ENCODE measurements at regions not wholly inside any gene's neighbourhood (a gene's known extent, or its start where the extent isn't known, plus 50 kb on each side); places are given as distances from the start of the nearest gene placed in this dataset.
"Not testable (repeated sequence)": the region's sequence is repeated elsewhere in the genome, so short reads cannot be mapped to it uniquely, and the experiment has no call there.

DNA sequence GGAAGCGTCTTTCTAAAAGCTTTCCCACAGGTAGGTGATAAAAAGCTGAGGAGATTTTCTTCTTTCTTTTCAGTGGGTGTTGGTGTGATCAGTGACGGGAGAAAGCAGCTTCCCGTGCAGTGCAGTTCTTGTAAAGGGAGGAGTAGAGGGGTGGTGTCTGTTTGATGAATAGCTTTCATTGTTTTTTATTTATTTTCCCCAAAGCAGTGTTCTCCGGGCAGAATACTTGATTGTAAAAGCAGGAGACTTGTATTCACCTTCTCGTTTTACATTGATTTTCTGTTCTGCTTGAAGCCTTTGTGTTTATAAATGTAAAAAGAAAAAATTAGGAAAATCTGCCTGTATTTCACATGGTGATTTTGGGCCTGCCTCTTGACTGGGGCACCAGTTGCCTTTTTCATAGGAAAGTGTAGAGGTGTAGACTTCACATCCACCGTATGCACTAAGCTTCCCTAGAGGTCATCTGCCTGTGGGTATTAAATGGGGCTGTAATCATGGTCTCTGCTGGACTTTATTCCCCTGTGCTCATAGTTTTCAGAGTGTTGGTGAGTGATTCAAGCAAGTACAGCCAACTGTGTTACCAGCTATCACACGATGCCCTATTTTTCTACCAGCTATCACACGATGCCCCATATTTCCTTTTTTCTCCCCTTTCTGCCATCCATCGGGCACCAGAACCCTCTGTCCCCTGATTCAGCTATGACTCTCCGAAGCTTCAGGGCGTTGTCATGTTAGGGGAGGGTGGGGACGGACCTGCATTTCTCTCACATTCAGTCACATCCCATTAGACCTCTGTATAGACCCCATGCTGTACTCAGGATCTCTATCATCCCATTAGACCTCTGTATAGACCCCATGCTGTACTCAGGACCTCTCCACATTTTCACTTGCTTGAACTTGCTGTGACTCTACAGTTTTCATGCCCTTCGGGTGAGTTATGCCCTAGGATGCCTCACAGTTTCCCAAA lies 526.5 kb downstream of the TRIML1 start:
- no peak for DNase-seq (ENCODE audit: low spot score)

- not testable (repeated sequence) for DNase-seq (ENCODE audit: low spot score)
These were observed 539.5 kb downstream of the TRIML1 start for GRCh38 chr4:188678691-188679090.

DNA sequence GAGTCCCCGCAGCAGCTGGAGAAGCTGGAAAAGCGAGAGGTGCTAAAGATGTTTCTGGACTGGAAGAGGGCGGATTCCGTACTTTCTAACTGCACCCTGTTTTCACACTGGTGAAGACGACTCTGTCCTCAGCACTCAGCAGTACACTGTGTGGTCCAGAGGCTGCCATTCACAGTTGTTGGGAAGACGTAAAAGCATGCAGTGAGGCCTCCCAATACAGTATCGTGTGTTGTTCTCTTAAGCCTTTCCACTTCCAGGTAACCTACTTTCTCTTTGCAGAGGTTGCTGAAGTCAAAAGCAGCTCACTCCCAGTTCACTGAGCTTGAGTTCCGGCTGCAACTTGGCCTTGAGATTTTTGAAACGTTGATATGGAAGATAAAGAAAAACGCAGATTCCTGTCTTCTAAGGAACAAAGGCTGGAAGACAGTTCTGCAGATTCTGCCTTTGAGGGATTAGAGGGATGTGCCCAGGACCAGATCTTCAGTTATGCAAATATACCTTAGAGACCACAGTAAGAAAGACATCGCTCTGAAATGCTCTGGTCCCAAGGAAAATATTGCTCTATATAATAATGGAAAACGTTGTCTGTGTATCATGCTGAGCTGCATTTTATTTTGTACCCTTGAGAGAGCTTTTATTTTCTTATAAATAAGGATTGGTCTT lies 540.9 kb downstream of the TRIML1 start:
- DNase-seq (ENCODE audit: low spot score) = no peak

DNA sequence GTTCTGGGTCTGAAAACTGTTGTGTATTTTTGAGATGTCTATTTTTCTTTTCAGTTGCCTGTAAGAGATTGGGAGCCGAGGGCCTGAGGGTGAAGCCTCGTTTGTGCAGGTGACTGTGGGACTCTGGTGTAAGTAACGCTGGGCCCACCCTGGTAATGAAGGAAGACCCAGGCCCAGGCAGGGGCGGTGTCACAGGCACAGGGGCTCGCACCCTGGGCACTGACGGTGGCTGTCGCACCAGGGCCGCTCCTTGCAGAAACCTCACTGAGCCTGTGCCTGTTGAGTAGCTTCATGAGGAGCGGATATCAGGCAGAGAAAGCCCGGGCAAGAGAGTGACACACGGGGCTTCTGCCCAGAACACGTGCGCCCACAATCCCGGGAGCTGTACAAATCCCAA lies 541.4 kb downstream of the TRIML1 start:
- DNase-seq (ENCODE audit: low spot score) = no peak

GRCh38 chr4:188682321-188682720 lies 543.1 kb downstream of the TRIML1 start:
- no peak for DNase-seq (ENCODE audit: low spot score)

DNA sequence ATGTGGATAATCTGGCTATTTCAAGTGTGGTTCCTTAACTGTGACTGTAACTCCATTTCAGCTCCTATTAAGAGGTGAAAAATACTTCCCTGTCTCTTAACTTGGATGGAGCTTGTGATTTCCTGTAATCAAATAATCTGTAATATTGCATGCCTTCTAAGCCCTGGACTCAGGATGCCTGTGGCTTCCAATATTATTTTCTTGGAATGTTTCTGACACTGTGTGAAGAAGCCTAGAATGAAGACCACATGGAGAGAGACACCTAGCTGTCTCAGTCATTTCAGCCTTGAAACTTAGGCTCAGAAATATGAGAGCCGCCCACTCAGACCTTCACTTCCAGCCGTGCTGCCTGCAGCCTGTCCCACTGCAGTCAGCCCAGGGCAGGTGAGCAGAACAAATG lies 544.3 kb downstream of the TRIML1 start:
- no peak for DNase-seq (ENCODE audit: low spot score)

DNA sequence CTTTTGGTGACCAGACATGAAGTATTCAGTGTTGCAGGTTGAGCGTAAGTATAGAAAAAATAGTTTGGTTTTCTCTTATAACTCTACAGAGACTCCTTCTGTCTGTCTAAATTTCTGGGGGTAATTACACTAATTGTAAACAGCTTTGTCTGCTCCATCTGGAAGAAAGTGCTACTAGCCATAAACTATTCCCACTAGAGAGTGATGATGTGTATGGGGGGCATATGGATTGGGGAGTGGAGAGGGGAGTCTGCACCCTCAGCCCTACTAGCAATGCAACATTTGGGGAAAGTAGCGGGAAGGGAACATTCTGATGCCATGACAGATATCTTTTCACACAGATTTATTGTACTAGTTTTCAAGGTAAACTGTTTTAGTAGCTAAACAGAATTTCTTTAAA lies 549.7 kb downstream of the TRIML1 start:
- no peak for DNase-seq (ENCODE audit: low spot score)

GRCh38 chr4:188691811-188692210 lies 552.6 kb downstream of the TRIML1 start:
- DNase-seq (ENCODE audit: low spot score) = no peak

- DNase-seq (ENCODE audit: low spot score) = no peak
These were observed 556.0 kb downstream of the TRIML1 start for GRCh38 chr4:188695261-188695660.

GRCh38 chr4:188697243-188697642 lies 558.0 kb downstream of the TRIML1 start:
- DNase-seq (ENCODE audit: low spot score) = no peak

- no peak for DNase-seq (ENCODE audit: low spot score)
These were observed 562.7 kb downstream of the TRIML1 start for GRCh38 chr4:188701952-188702351.

DNA sequence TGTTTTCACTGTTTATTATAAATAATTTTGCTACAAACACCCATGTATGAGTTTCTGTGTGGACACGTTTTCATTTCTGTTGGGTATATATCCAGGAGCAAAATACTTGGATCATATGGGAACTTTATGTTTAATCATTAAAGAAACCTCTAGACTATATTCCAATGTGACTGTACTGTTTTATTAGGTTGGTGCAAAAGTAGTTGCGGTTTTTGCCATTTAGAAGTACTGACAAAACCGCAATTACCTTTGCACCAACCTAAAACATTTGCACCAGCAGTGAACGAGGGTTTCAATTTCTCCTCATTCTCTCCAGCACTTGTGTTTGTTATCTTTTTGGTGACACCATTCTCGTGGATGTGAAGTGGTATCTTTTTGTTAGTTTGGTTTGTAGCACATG lies 565.0 kb downstream of the TRIML1 start:
- no peak for DNase-seq (ENCODE audit: low spot score)

DNA sequence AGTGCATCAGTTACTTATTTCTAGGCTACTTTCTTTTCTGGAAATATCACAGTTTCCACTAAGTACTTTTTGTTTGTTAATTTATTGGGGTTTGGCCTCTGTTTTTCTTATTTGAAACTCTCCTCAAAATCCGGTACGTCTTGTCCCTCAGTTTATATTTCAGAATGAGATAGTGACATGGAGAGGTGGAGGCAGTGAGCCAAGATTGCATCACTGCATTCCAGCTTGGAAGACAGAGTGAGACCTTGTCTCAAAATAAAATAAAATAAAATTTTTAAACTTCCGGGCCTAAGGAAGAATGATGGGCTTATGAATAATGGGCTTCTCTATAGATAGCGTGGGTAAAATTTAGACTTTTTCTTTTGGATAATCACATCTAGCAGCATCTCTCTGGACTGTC lies 567.8 kb downstream of the TRIML1 start:
- DNase-seq (ENCODE audit: low spot score) = no peak

- DNase-seq (ENCODE audit: low spot score) = no peak
These were observed 575.3 kb downstream of the TRIML1 start for GRCh38 chr4:188714501-188714900.

DNA sequence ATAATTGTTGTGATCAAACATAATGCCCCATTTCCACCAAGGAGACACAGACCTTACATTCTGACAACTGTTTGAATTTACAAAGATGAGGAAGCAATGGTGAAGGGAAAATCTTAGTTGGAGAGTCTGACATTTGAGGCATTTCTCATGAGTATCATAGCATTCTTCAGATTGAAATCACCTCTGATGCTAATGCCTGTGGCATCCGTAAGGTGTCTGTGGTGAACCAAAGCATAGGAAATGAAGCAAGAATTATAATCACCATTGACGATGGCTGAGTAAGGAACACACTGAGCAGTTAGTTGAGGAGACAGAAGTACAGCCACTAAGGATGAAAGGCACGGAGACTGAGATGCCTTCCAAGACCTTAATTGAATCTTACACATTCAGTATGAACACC lies 575.7 kb downstream of the TRIML1 start:
- no peak for DNase-seq (ENCODE audit: low spot score)

DNA sequence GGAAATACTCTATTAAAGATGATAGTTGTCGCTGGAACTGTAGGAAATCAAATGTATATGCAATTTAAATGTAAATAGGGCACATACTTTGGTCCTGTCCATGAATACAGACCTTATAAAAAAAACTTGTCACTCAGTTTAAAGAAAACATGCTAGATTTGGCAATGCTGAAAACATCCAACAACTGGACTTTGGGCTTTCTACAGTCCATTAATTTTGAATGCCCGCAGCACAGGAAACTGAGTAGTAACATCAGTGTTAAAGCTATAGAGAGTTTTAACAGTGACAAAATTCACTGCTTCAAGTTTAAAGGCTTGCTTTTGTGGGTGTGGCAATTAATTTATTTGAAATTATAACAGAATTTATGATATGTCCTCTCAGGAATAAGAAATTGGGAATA lies 578.4 kb downstream of the TRIML1 start:
- no peak for DNase-seq (ENCODE audit: low spot score)

DNA sequence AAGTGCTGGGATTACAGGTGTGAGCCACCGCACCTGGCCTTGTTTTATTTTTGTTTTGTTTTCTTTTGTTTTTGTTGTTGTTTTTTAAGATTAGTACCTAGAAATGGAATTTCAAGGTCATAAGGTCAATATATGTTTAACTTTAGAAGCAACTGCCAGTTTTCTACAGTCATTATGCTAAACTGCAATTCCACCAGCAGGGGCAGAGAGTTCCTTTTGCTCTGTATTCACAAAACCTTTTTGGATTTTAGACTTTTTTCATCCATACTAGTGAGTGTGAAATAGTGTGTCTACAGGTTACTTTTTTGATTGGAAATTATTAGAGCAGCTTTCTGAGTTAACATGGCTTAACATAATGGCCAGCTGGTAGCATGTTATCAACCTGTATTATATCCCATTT lies 580.6 kb downstream of the TRIML1 start:
- no peak for DNase-seq (ENCODE audit: low spot score)

DNA sequence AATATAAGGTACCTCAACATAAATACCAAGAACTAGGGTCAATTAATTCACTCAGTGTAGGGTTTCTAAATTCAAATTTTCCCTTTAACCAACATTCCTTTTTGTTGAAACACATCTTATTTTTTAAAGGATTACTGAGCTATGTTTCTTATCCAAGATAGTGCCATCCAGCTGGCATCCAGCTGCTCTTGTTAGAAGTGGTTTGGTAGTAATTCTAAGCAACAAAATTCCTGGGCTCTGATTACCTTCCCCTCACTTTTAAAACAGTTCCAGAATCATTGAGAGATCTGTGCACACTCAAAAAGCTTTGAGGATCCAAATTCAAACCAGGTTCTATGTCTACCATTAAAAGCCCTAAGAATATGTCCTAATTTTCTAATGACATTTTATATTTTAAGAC lies 583.7 kb downstream of the TRIML1 start:
- no peak for DNase-seq (ENCODE audit: low spot score)

DNA sequence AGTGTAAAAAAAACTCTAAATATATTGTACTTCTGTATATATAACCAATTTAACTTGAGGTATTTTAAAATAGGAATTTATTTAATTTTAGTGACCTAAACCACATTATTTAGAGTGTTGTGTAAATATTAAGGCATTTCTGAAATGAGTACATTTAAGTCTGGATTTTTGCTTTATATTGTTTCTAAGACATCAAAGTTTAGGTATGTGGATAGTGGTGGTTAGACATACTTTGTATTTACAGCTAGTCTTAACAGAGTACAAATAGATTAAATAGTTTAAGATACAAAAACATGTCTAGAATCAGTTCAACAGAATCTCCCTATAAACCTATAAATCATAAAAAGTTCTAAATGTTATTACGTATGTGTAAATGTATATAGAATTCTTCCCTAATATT lies 588.5 kb downstream of the TRIML1 start:
- DNase-seq (ENCODE audit: low spot score) = no peak

DNA sequence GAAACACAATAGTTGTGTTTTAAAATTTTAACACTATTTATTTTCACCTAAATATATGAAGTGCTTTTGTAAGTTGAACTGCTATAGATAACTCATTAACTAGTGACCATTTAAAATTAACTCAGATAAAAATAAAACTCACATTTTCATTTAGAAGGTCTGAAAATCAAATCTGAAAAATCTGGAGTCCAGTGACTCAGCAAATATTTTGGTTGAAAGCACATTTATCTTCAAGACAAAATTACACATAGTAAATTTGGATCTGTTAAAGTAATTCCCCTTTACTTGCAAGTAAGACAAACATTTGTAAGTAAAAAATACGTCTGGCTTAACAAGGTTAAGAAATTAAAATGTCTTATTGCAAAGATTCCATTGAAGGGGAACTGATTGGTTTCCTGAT lies 589.1 kb downstream of the TRIML1 start:
- no peak for DNase-seq (ENCODE audit: low spot score)

DNA sequence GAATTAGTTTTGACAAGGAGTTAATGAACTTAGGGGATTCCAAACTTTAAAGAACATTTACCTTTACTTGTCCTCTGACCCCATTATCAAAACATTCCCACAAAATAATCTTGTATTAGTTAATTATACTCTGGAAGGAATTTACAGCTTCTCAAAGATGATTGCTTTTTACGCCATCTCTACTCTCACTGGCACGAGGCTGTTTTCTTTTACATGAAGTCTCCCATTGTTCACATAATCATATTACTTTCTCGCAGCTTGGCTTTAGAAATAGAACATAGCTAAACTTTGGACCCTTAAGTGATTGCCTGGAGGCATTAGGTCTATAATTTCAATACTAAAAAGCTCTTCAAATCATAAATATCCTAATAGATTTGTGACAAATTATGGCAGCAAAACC lies 592.9 kb downstream of the TRIML1 start:
- no peak for DNase-seq (ENCODE audit: low spot score)

DNA sequence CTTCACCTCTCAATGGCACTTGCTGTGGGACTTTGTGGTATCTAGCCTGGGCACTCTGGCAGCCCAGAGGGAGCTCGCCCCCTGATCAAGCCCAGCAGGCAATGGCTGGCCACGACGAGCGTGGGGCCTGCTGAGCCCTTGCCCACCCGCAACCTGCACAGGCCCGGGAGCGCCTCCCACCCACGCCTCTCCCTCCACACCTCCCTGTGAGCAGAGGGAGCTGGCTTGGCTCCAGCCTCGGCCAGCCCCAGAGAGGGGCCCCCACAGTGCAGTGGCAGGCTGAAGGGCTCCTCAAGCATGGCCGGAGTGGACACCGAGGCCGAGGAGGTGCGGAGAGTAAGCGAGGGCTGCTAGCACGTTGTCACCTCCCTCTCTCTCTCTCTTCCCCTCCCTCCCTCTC lies 595.8 kb downstream of the TRIML1 start:
- no peak for DNase-seq (ENCODE audit: low spot score)

DNA sequence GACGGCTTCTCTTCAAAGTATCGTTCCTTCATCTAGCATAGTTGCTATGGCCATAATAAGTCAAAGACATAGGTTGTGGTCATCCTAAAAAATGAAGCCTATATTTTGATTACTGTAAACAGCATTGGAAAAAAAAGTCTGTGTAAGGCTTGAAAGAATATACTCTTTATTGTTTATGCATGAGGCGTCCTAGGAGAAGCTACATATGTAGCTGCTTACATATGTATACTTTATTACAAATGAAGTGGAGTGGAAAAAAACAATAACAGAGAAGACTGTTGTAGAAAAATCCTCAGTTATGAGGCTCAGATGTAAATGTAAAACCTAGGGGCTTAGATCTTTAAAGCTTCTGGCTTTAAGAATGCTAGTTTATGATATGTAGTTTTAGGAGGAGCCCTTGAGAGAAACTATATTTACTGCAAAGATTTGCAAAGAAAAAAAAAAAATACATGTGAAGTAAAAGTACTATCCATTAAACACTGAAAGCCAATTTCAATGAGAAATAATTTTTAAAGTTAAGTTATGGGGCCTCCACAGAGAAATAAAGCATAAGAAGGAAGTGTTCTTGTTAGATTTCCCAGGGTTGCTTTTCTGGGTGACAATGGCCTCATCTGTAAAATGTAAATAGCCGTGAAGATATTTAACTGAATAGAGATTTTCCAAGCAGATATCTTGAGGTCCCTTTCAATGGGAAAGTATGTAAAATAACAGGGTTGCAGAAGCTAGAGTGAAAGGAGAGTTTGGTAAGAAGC lies 598.2 kb downstream of the TRIML1 start:
- DNase-seq (ENCODE audit: low spot score) = no peak
